ENCODE measurements at regions not wholly inside any gene's neighbourhood (a gene's known extent, or its start where the extent isn't known, plus 50 kb on each side); places are given as distances from the start of the nearest gene placed in this dataset.

- ATAC-seq (ENCODE audit: insufficient read depth, low FRiP score) (no peak), DNase-seq (no peak)
- Histone ChIP-seq H3K4me1 (ENCODE audit: control insufficient read depth in 5 of 5, insufficient read depth in 5 of 5, low read length in 5 of 5) (peaks cover 0 to 5% (median 0%) of the 10 kb centered on the region in 5 donors), H3K27ac (ENCODE audit: low read depth in 1 of 2, low read length in 1 of 2) (no peak overlapping the region), H3K36me3 (ENCODE audit: control insufficient read depth in 4 of 4, insufficient read depth in 4 of 4, low read length in 4 of 4) (no peaks in the 10 kb centered on the region), H3K9me3 (ENCODE audit: control insufficient read depth in 4 of 4, insufficient read depth in 3 of 4, low read length in 3 of 4) (peaks cover 0 to 2% (median 0%) of the 10 kb centered on the region in 4 donors), H3K4me3 (no peak overlapping the region), H3K9ac (ENCODE audit: insufficient read depth in 1 of 2, low read length in 2 of 2) (no peak overlapping the region), H3K27me3 (ENCODE audit: control insufficient read depth in 3 of 3, insufficient read depth in 3 of 3, low read length in 2 of 3) (no peaks in the 10 kb centered on the region)
- 88 to 93% methylated on average over 2 of the region's 2 CpGs for WGBS, 2 donors
- no peak for TF ChIP-seq CTCF (IDR thresholded peaks at IDR 0.05; ENCODE audit: control extremely low read depth, extremely low read depth)
Measured at GRCh38 chr14:66234411-66234810, 251.8 kb upstream of the CCDC196 start.

- H3K9me3 ChIP-seq (ENCODE audit: control insufficient read depth in 4 of 4, insufficient read depth in 3 of 4, low read length in 3 of 4), result peaks cover 0 to 2% (median 0%) of the 10 kb centered on the region in 4 donors
- no peak for TF ChIP-seq CTCF (IDR thresholded peaks at IDR 0.05; ENCODE audit: control extremely low read depth, extremely low read depth)
- ATAC-seq (ENCODE audit: insufficient read depth, low FRiP score), result no peak
- H3K4me1 ChIP-seq (ENCODE audit: control insufficient read depth in 5 of 5, insufficient read depth in 5 of 5, low read length in 5 of 5), result peaks cover 0 to 5% (median 0%) of the 10 kb centered on the region in 5 donors
- no peak overlapping the region for H3K4me3 ChIP-seq
- H3K9ac ChIP-seq (ENCODE audit: insufficient read depth in 1 of 2, low read length in 2 of 2), result no peak overlapping the region
- WGBS, 2 donors, result 72 to 86% methylated on average over 4 of the region's 4 CpGs
- no peak for DNase-seq
- H3K36me3 ChIP-seq (ENCODE audit: control insufficient read depth in 4 of 4, insufficient read depth in 4 of 4, low read length in 4 of 4), result no peaks in the 10 kb centered on the region
- no peaks in the 10 kb centered on the region for H3K27me3 ChIP-seq (ENCODE audit: control insufficient read depth in 3 of 3, insufficient read depth in 3 of 3, low read length in 2 of 3)
- no peak overlapping the region for H3K27ac ChIP-seq (ENCODE audit: low read depth in 1 of 2, low read length in 1 of 2)
Measured at GRCh38 chr14:66237741-66238140, 248.4 kb upstream of the CCDC196 start.

GRCh38 chr14:66238969-66239368, 247.2 kb upstream of the CCDC196 start:
- no peak overlapping the region for H3K4me3 ChIP-seq
- H3K27ac ChIP-seq (ENCODE audit: low read depth in 1 of 2, low read length in 1 of 2), result no peak overlapping the region
- ATAC-seq (ENCODE audit: insufficient read depth, low FRiP score) (no peak), DNase-seq (no peak)
- no peak overlapping the region for H3K9ac ChIP-seq (ENCODE audit: insufficient read depth in 1 of 2, low read length in 2 of 2)
- peaks cover 0 to 2% (median 0%) of the 10 kb centered on the region in 4 donors for H3K9me3 ChIP-seq (ENCODE audit: control insufficient read depth in 4 of 4, insufficient read depth in 3 of 4, low read length in 3 of 4)
- no peaks in the 10 kb centered on the region for H3K36me3 ChIP-seq (ENCODE audit: control insufficient read depth in 4 of 4, insufficient read depth in 4 of 4, low read length in 4 of 4)
- peaks cover 0 to 4% (median 0%) of the 10 kb centered on the region in 5 donors for H3K4me1 ChIP-seq (ENCODE audit: control insufficient read depth in 5 of 5, insufficient read depth in 5 of 5, low read length in 5 of 5)
- WGBS, 2 donors, result 44 to 64% methylated on average over 1 of the region's 1 CpG
- no peaks in the 10 kb centered on the region for H3K27me3 ChIP-seq (ENCODE audit: control insufficient read depth in 3 of 3, insufficient read depth in 3 of 3, low read length in 2 of 3)
- no peak for TF ChIP-seq CTCF (IDR thresholded peaks at IDR 0.05; ENCODE audit: control extremely low read depth, extremely low read depth)

- ATAC-seq (ENCODE audit: insufficient read depth, low FRiP score) (no peak), DNase-seq (no peak)
- Histone ChIP-seq H3K9me3 (ENCODE audit: control insufficient read depth in 4 of 4, insufficient read depth in 3 of 4, low read length in 3 of 4) (peaks cover 0 to 2% (median 0%) of the 10 kb centered on the region in 4 donors), H3K4me1 (ENCODE audit: control insufficient read depth in 5 of 5, insufficient read depth in 5 of 5, low read length in 5 of 5) (no peaks in the 10 kb centered on the region), H3K36me3 (ENCODE audit: control insufficient read depth in 4 of 4, insufficient read depth in 4 of 4, low read length in 4 of 4) (no peaks in the 10 kb centered on the region), H3K27me3 (ENCODE audit: control insufficient read depth in 3 of 3, insufficient read depth in 3 of 3, low read length in 2 of 3) (no peaks in the 10 kb centered on the region), H3K4me3 (no peak overlapping the region), H3K9ac (ENCODE audit: insufficient read depth in 1 of 2, low read length in 2 of 2) (no peak overlapping the region), H3K27ac (ENCODE audit: low read depth in 1 of 2, low read length in 1 of 2) (no peak overlapping the region)
- 87 to 88% methylated on average over 4 of the region's 4 CpGs for WGBS, 2 donors
- no peak for TF ChIP-seq CTCF (IDR thresholded peaks at IDR 0.05; ENCODE audit: control extremely low read depth, extremely low read depth)
Measured at GRCh38 chr14:66239589-66239988, 246.6 kb upstream of the CCDC196 start.
